ENCODE measurements at regions not wholly inside any gene's neighbourhood (a gene's known extent, or its start where the extent isn't known, plus 50 kb on each side); places are given as distances from the start of the nearest gene placed in this dataset.
"Not testable (repeated sequence)": the region's sequence is repeated elsewhere in the genome, so short reads cannot be mapped to it uniquely, and the experiment has no call there.

- DNase-seq: no peak
Observed at GRCh38 chr5:120923026-120923425, 458.9 kb downstream of the PRR16 start.

DNA sequence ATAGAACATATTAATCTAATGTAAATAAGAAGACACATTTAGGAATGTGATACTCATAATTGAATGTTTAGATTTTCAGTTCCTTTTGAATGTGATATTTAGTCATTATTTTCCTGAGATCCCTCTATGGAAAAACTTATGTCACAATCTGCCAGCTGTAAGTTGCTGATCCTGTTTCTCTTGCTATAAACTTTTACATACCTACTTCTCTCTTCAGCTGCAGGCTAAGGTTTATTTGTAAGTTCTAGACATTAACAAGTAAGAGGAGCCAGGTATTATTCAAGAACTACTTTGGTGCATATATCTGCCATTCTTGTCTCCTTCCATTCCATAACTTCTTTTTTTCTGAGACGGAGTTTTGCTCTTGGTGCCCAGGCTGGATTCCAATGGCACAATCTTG, 462.4 kb downstream of the PRR16 start:
- no peak for DNase-seq

DNA sequence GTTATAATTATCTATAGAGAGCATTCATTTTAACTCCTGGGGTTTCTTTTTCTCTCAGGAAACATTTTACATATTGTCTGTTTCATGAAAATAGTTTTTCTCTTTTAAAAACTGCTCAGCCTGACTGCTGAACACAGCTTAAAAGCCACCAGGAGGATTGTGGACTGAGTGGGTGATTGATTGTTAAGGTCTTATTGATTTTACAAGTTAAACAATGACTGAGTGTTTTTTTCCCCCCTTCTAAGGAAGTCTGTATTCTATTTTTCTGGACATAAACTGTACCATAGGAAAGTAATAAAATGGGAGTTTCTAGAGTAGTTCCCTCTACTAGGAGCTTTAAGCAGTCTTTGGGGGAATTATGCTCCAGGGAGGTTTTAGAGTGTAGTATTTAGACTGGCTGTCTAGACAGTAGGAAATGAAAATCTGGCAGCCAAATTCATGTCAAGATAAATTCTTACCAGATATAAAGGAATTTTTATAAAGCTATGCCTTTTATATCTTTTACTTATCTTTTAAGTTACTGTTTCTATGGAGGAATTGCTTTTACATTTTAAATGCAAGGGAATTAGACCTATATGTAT, 463.9 kb downstream of the PRR16 start:
- DNase-seq: no peak

DNA sequence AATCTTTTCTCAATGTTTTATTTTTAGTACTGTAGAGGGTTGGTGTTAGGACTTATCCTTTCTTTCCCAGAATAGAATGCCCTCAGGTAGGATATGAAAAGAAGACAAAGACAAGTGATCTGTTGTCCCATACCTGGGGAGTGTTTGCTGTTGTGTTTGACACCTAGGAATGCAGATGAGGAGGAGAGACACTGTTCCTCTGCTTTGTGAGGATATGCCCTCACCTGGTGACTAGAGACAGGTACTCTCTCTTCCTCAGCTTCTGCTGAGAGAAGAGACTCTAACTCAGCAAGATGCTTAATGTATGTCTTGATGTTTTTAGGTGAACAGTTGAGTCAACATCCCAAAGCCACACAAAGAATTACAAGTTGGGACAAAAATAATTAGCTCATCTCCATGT, 468.4 kb downstream of the PRR16 start:
- no peak for DNase-seq

DNA sequence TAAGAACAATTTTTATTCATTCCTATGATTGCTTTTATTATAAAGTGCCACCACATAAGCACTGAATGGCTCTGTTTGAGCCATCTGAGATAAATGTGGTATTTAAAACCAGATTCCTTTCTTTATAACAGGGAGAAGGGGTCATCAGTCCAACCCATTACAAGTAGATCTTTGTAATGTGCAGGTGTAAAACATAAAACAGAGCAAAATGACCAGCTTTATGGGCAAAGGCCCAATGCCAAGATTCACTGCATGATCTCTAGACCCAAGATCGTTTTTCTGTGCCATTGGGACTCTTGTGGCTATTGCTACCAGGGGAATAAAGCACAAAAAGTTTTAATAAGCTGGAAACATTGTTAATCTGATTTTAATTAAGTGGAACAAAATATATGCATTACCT, 469.9 kb downstream of the PRR16 start:
- no peak for DNase-seq

- DNase-seq: no peak
Observed at GRCh38 chr5:120936652-120937051, 472.6 kb downstream of the PRR16 start.

GRCh38 chr5:120938604-120939003, 474.5 kb downstream of the PRR16 start:
- no peak for DNase-seq

DNA sequence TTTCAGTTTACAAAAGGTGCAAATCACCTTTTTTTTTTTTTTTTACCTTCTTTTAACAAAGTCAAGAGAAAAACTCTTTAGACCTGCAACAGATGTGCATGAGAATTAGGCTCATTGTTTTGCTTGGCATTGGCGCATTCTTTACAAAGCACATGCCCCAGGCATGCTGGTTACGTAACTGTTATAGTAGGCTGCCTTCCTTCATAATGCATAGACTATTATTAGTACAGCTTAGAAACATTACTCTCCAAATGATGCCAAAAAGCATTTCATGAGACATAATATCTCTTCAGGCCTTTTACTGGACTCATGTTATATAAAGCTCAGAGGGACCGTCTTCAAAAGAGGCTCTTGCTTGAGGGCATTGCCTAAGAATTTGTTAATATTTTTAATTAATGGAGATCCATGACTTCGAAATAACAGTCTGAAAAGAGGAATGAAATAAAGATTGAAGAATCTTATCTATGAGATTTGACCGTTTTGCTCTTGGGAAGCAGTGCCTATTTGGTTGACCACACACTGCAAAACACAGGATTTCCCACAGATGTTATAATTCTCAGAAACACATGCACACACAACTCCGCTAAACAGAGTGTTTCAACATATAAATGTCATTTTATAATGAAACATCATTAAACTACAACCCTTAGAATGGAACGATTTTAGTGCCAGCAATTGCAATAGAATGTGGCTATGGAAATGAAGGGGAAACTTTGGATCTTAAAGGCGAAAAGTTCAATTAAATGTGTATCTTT, 478.7 kb downstream of the PRR16 start:
- no peak for DNase-seq

DNA sequence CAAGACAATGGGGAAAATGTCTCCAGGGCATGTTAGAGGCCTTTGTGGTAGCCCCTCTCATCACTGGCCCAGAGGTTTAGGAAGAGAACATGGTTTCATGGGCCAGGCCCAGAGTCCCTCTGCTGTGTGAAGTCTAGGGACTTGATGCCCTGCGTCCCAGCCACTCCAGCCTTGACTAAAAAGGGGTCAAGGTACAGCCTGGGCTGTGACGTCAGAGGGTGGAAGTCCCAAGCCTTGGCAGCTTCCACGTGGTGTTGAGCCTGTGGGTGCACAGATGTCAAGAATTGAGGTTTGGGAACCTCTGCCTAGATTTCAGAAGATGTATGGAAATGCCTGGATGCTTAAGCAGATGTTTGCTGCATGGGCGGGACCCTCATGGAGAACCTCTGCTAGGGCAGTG, 485.5 kb downstream of the PRR16 start:
- DNase-seq: not testable (repeated sequence)

GRCh38 chr5:120953445-120953844, 489.3 kb downstream of the PRR16 start:
- not testable (repeated sequence) for DNase-seq

- DNase-seq: no peak
Observed at GRCh38 chr5:120954255-120954654, 490.2 kb downstream of the PRR16 start.

GRCh38 chr5:120955795-120956194, 491.7 kb downstream of the PRR16 start:
- no peak for DNase-seq

DNA sequence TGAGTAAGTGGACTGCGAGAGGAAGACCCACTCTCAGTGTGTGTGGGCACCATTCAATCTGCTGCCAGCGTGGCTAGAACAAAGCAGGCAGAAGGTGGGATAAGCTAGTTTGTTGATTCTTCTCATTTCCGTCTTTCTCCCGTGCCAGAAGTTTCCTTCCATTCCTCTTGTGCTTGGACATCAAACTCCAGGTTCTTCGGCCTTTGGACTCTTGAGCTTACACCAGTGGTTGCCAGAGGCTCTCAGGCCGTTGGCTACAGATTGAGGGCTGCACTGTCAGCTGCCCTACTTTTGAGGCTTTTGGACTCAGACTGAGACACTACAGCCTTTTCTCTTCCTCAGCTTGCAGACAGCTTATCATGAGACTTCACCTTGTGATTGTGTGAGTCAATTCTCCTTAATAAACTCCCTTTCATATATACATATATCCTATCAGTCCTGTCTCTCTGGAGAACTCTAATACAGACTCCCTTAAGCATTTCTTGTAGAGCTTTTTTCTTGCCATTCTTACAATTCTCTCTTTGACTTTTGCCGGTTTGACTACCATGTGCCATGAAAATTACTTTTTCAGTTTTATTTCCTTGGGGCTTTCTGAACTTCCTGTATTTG, 494.9 kb downstream of the PRR16 start:
- no peak for DNase-seq

DNA sequence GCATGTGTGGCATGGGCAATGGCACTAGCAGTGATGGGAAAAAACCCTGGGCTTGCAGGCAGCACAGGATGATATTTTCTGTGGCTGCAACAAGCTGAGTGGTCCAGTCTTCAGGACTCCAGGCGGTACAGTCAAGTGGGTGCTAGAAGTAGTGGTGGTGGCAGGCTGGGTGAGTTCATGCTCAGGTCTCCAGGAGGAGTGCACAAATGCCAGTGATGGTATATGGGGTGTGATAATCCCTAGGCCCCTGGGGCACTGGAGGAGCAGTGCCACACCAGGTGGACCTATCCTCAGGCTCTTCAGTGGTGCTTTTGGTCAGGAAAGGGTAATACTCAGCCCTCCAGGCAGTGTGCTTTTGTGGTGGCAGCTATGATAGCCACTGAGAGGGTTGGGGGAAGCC, 496.4 kb downstream of the PRR16 start:
- DNase-seq: no peak

GRCh38 chr5:120967366-120967765, 503.3 kb downstream of the PRR16 start:
- DNase-seq: no peak

DNA sequence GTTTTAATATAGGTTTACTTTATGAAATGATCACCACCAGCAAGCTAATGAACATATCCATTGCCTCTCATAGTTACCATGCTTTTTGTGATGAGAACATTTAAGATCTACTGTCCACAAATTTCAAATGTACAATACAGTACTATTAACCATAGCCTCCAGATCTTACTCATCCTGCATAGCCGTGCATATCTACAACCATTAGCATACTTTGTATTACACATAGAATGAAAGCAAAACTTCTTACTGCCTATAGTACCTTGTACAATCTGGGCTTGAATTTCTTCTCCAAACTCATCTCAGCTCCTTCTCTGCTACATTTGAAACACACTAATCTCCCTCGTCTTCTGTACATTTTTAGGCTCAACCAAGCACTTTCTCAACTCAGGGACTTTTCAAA, 510.6 kb downstream of the PRR16 start:
- DNase-seq: no peak

GRCh38 chr5:120982351-120982750, 518.3 kb downstream of the PRR16 start:
- DNase-seq: no peak

DNA sequence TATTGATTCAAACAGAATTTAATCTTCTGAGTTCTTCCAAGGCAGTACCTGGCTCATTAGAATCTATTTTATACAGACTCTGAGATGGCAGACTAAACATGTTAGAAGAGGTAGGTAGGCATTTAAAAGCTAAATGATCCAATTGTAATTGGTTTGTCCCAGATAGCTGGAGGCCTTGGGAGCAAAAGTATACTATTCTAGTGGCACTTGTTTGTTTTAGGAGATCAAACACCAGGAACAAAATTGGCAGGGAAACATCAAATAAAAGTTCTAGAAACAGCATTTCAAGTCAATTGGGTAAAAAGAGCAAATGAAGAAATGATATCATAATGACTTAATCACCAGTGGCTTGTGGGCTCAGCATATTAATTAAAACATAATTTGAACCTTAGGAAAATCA, 521.4 kb downstream of the PRR16 start:
- no peak for DNase-seq

DNA sequence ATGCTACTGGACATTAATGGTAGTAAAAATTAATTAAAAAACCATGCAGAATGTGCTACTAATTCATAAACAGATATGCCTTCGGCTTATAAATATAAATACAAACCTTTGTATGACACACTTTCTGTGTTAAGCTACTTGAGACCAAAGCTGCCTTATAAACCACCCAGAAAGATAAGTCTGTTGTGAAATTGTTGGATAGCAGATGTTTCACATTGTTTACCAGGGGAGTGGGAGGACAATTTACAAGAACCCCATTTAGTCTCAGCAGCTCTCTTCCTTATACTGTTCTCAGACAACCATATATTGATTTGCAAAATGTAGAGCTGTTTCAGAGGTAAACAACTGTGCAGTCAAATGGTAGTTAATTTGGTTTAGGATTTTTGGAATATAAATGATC, 524.4 kb downstream of the PRR16 start:
- no peak for DNase-seq

GRCh38 chr5:120988941-120989340, 524.8 kb downstream of the PRR16 start:
- DNase-seq: no peak

- no peak for DNase-seq
Observed at GRCh38 chr5:120991569-120991968, 527.5 kb downstream of the PRR16 start.

DNA sequence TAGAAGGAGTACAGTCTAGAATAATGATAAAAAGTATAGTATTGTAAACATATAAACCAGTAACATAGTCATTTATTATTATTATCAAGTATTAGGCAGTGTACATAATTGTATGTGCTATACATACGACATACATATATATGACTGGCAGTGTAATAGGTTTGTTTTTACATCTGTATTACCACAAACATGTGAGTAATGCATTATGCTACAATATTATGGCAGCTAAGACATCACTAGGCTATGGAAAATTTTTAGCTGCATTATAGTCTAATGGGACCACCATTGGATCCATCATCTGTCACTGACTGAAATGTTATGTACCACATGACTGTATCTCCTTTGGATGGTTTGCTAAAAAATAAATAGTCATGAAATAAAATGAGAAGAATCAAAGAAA, 530.0 kb downstream of the PRR16 start:
- DNase-seq: no peak

DNA sequence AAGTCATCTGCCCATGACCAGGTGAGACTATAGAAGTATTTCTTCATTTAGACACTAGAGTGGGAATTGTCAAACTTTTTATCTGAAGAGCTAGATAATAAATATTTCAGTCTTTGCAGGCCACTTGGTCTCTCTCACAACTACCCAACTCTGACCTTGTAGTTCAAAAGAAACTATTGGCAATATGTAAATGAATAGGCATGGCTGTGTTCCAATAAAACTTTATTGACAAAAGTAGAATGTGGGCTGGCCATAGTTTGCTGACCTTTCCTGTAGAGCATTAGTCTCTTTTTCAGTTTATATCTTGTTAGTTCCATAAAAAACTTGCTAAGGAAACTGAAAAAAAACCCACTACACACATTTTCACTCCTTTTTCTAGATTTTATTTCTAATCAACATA, 535.5 kb downstream of the PRR16 start:
- no peak for DNase-seq

- no peak for DNase-seq
Observed at GRCh38 chr5:121006217-121006616, 542.1 kb downstream of the PRR16 start.

- no peak for DNase-seq
Observed at GRCh38 chr5:121008041-121008440, 543.9 kb downstream of the PRR16 start.

Measured in activated CD4-positive, alpha-beta T cell treated with anti-CD3 and anti-CD28 coated beads, Interleukin-2, amount 50 U/mL, for 16 hours (primary cell).